ENCODE measurements at regions not wholly inside any gene's neighbourhood (a gene's known extent, or its start where the extent isn't known, plus 50 kb on each side); places are given as distances from the start of the nearest gene placed in this dataset.

- no peak for DNase-seq (ENCODE audit: low read depth in 2 of 2)
Measured at GRCh38 chr11:15539645-15540044, 424.9 kb downstream of the INSC start.

- no peak for DNase-seq (ENCODE audit: low read depth in 2 of 2)
Measured at GRCh38 chr11:15541079-15541478, 426.4 kb downstream of the INSC start.

DNA sequence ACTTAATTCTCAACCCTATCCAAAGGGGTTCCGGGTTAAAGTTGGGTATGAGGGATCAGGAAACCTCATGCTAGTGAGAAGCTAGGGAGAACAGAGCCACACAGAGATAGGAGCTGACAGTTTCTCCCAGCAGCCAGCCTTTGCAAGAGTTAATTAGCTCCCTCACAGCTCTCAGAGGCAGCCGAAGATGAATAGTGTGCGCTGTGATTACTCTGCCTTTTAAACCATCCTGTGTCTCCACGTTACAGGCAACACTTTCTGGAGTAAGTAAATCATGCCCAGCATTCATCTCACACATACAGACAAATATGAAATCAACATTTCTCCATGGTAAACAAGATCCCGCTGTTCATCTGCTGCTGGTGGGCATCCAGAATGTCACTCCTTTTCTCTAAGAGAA is 429.6 kb downstream of the INSC start:
- DNase-seq (ENCODE audit: low read depth in 2 of 2), result no peak

DNA sequence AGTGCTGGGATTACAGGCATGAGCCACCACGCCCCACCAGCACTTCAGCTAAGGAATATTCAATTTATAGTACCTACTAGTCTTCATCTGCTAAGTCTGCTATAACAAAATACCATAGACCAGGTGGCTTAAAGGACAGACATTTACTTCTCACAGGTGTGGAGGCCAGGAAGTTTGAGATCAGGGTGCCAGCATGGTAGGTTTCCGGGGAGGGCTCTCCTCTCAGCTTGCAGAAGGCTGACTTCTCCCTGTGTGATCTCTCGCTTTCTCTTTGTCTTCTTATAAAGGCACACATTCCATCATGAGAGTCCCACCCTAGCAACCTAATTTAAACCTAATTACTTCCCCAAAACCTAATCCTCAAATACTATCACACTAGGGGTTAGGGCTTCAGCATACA is 433.0 kb downstream of the INSC start:
- no peak for DNase-seq (ENCODE audit: low read depth in 2 of 2)

GRCh38 chr11:15551901-15552851 is 437.5 kb downstream of the INSC start:
- DNase-seq (ENCODE audit: low read depth in 2 of 2), result no peak

GRCh38 chr11:15555161-15555560 is 440.4 kb downstream of the INSC start:
- DNase-seq (ENCODE audit: low read depth in 2 of 2), result no peak

DNA sequence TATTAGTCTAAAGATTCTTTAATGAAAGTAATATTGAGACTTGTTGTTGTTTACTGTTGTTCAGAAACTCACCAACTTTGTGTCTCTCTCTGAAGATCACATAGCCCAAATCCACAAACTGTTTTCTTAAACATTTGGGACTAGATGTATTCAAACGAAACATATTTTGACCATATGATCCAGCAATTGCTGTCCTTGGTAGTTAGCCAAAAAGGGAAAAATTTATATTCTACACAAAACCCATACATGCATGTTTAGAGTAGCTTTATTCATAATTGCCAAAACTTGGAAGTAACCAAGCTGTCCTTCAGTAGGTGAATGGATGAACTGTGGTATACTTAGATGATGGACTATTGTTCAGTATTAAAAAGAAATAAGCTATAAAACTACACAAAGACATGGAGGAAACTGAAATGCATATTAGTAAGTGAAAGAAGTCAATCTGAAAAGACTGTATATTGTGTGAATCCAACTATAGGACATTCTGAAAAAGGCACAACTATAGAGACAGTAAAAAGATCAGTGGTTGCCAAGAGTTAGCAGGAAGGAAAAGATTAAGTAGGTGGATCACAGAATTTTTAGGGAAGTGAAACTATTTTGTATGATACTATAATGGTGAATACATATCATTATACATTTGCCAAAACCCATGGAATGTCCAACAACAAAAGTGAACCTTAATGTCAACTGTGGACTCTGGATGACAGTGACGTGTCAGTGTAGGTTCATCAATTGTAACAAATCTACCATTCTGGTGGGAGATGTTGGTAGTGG is 442.9 kb downstream of the INSC start:
- DNase-seq (ENCODE audit: low read depth in 2 of 2), result no peak

GRCh38 chr11:15558513-15559181 is 443.9 kb downstream of the INSC start:
- no peak for DNase-seq (ENCODE audit: low read depth in 2 of 2)

DNA sequence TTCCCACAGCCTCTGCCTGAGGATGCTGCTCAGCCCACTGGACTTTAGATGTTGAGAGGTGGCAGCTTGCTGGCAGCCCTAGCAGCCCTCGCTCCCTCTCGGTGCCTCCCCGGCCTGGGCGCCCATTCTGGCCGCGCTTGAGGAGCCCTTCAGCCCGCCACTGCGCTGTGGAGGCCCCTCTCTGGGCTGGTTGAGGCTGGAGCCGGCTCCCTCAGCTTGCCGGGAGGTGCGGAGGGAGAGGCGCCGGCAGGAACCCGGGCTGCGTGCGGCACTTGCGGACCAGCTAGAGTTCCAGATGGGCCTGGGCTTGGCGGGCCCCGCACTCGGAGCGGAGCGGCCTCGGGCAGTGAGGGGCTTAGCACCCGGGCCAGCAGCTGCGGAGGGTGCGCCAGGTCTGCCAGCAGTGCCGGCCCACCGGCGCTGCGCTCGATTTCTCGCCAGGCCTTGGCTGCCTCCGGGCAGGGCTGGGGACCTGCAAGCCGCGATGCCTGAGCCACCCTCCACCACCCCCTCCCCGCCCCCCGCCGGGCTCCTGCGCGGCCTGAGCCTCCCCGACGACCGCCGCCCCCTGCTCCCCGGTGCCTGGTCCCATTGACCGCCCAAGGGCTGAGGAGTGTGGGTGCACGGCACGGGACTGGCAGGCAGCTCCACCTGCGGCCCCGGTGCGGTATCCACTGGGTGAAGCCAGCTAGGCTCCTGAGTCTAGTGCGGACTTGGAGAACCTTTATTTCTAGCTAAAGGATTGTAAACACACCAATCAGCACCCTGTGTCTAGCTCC is 446.2 kb downstream of the INSC start:
- DNase-seq (ENCODE audit: low read depth in 2 of 2), result no peak

GRCh38 chr11:15562230-15562629 is 447.5 kb downstream of the INSC start:
- no peak for DNase-seq (ENCODE audit: low read depth in 2 of 2)

- no peak for DNase-seq (ENCODE audit: low read depth in 2 of 2)
Measured at GRCh38 chr11:15563054-15563453, 448.3 kb downstream of the INSC start.

DNA sequence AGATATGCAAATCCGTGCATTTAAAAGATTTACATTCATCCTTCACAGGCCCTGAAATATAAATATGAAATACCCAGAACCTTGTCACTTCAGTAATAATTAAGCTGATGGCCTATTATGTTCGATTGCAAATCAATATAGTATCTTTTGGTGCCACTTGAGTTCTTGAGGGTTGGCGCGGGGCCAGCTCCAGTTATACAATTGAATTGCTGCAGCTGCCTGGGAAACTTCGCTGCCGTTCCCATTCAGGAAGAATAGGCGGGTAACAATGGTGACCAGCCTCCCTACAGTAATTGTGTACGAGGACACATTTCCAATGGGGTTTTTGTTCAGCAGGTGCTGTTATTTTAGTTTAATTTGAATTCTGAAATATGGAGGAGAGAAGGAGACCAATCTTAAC is 451.2 kb downstream of the INSC start:
- no peak for DNase-seq (ENCODE audit: low read depth in 2 of 2)

GRCh38 chr11:15568440-15568839 is 453.7 kb downstream of the INSC start:
- no peak for DNase-seq (ENCODE audit: low read depth in 2 of 2)

DNA sequence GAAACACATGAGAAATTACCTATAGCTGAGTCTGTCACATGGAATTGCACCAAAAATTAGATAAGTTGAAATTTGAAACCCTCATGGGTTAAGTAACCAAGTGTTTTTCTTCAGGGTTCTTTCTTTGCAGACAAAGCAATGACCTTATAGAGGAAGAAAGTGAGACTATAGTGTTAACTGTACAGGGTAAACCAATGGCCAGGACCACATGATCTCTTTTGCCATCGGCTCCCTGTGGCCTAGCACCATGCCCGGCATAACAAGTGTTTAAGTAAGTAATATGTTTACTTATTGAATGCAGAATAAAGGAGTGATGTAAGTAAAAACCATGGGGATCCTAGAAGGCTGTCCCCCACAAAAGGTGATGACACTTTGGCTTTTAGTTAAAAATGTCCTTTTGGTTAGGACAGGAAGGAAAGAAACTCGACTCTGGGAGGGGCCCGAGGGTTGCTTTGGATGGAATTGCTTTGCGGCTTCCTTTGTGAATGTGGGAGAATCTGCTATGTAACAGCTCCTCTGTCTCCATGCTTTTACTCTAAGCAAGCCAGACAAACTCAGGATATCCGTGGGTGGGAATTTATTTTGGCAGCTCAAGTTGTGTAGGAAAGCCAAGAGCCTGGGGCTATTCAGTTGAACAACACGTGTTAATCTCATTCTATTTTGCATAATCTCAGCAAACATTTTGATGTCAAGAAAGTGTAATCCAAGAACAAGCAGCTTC is 454.7 kb downstream of the INSC start:
- no peak for DNase-seq (ENCODE audit: low read depth in 2 of 2)

DNA sequence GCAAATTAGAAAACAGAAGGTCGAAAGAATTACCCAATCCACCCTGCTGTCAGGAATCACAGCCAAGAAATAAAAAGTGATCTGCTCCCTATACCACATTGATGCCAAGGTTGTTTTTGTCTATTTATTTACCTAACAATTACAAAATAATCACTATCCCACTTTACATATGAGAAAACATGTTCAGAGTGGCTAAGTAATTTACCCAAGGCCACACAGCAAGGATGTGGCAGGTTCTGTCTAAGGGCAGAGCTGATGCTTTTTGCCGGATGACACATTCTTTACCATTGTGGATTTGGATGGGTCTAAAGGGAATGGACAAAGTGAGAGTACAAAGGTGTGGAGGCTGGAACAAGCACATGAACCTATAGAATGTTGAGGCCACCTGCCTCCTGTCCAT is 460.7 kb downstream of the INSC start:
- DNase-seq (ENCODE audit: low read depth in 2 of 2), result no peak

- DNase-seq (ENCODE audit: low read depth in 2 of 2), result no peak
Measured at GRCh38 chr11:15576769-15577168, 462.0 kb downstream of the INSC start.

DNA sequence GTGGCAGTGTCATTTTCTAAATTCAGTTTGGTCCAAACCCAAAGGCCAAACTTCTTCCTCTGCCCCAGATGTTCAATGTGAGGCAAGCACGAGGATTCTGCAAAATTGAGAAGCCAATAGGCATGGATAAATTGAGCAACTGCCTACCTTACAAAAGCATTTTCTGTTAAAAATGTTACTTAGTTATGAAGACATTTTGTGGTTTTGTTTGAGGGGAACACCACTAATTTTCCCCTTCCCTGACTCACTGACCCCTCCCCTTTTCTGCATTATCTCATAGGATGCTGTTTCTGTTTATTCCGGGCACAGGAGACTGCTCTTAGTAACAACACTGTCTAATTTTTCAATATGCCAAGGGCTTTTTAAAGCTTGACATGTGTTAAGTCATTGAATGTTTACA is 462.8 kb downstream of the INSC start:
- DNase-seq (ENCODE audit: low read depth in 2 of 2), result no peak

DNA sequence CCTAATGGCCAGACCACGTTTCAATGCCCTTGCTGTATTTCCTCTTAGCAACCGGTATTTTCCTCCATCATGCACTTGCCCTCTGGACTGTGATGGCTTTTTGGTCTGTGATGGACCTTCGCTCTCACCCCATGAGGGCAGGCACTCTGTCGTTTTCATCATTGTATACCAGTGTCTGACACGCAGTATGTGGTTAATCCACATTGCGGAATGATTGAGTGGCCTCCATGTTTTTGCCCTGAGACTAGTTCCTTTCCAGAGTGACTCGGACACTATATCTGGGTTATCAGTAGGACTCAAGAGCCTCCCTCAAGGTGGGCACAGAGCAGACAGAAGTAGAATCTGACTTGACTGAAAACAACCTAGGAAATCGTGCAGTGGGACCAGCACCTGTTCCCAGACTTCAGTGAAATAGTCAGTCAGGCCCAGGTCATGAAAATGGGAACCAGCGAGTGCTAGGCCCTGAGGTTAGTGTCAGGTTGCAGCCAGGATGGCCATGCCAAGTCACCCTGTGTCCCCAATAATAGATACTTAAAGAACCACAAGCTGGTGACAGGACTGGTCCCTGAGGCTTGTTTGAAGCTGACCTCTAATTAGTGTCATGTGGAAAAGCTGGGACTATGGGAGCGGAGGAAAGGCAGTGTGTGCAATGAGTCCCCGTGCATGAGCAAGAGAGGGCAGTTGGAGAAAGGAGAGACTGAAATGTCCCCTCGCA is 464.7 kb downstream of the INSC start:
- no peak for DNase-seq (ENCODE audit: low read depth in 2 of 2)

DNA sequence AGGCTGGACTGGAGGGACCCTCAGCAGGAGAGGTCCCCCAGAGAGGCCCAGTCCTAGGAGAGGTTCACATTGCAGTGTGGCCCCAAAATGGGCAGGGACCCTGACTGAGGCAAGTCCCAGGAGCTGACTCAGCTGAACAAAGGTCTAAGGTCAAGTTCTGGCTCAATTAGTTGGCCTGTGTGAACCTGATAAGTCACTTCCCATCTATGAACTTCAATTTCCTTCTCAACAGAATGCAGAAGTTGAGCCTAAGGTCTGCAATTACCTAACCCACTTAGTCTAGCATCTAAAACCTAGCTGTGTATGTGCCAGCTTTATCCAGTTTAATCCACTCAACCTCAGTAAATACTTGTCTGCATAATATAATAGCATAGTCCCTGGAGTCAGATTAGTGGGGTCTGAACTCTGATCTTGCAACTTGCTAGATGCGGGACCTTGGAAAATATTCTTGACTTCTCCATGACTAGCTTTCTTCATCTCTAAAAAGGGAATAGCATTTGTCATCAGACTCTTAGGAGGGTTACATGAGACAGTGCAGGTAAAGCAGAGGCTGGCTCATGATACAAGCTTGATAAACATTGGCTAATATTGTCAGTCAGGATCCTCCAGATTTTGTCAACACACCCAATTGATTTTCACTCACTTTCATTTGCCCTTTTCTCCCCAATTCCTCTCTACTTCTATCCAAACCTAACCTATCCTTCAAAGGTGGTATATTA is 465.5 kb downstream of the INSC start:
- no peak for DNase-seq (ENCODE audit: low read depth in 2 of 2)

GRCh38 chr11:15580775-15581095 is 466.0 kb downstream of the INSC start:
- no peak for DNase-seq (ENCODE audit: low read depth in 2 of 2)

Data from fibroblast of skin of left quadriceps (primary cell).